Occipital lobe (tissue), 1 donor: ENCODE measurements at regions not wholly inside any gene's neighbourhood (a gene's known extent, or its start where the extent isn't known, plus 50 kb on each side); places are given as distances from the start of the nearest gene placed in this dataset.

Experiments
- DNase-seq: peaks from one replicate; lab custom pipeline; 2025; lab: John Stamatoyannopoulos, UW

- DNase-seq: no peak
Observed at GRCh38 chr11:111148121-111148520, 97.4 kb upstream of the POU2AF2 start.

GRCh38 chr11:111137846-111138245 is 107.7 kb upstream of the POU2AF2 start:
- no peak for DNase-seq

GRCh38 chr11:111135778-111136570 is 109.6 kb upstream of the POU2AF2 start:
- no peak for DNase-seq

- DNase-seq: no peak
Observed at GRCh38 chr11:111135101-111135500, 110.4 kb upstream of the POU2AF2 start.

GRCh38 chr11:111128076-111128870 is 117.3 kb upstream of the POU2AF2 start:
- no peak for DNase-seq

- DNase-seq: no peak
Observed at GRCh38 chr11:111124724-111125123, 120.8 kb upstream of the POU2AF2 start.

GRCh38 chr11:111123463-111124398 is 121.8 kb upstream of the POU2AF2 start:
- DNase-seq: peak; percentile 2

GRCh38 chr11:111120696-111121302 is 124.7 kb upstream of the POU2AF2 start:
- DNase-seq: no peak

- no peak for DNase-seq
Observed at GRCh38 chr11:111120161-111120560, 125.4 kb upstream of the POU2AF2 start.

- DNase-seq: no peak
Observed at GRCh38 chr11:111119751-111120150, 125.8 kb upstream of the POU2AF2 start.

GRCh38 chr11:111115890-111116289 is 129.6 kb upstream of the POU2AF2 start:
- no peak for DNase-seq

GRCh38 chr11:111114091-111114490 is 131.4 kb upstream of the POU2AF2 start:
- DNase-seq: no peak

GRCh38 chr11:111112614-111113013 is 132.9 kb upstream of the POU2AF2 start:
- no peak for DNase-seq

GRCh38 chr11:111107501-111107900 is 138.0 kb upstream of the POU2AF2 start:
- DNase-seq: no peak

- DNase-seq: no peak
Observed at GRCh38 chr11:111106641-111107040, 138.9 kb upstream of the POU2AF2 start.

- no peak for DNase-seq
Observed at GRCh38 chr11:111105566-111105965, 140.0 kb upstream of the POU2AF2 start.

- DNase-seq: no peak
Observed at GRCh38 chr11:111104185-111104584, 141.3 kb upstream of the POU2AF2 start.

- no peak for DNase-seq
Observed at GRCh38 chr11:111101881-111102280, 143.6 kb upstream of the POU2AF2 start.

GRCh38 chr11:111099028-111099713 is 146.4 kb upstream of the POU2AF2 start:
- DNase-seq: no peak

- DNase-seq: no peak
Observed at GRCh38 chr11:111098091-111098490, 147.4 kb upstream of the POU2AF2 start.

- DNase-seq: no peak
Observed at GRCh38 chr11:111097191-111097590, 148.3 kb upstream of the POU2AF2 start.
